ENCODE measurements at regions not wholly inside any gene's neighbourhood (a gene's known extent, or its start where the extent isn't known, plus 50 kb on each side); places are given as distances from the start of the nearest gene placed in this dataset.

GRCh38 chr1:79551321-79551720, 544.8 kb upstream of the ADGRL4 start:
- TF ChIP-seq SUZ12 (IDR thresholded peaks at IDR 0.05; ENCODE audit: extremely low read depth, insufficient read depth, insufficient read length): no peak
- no peak for TF ChIP-seq YY1 (IDR thresholded peaks at IDR 0.05; ENCODE audit: insufficient read depth, insufficient read length)
- no peak for TF ChIP-seq ZNF274 (IDR thresholded peaks at IDR 0.05; ENCODE audit: low read depth, low read length)
